ENCODE measurements at regions not wholly inside any gene's neighbourhood (a gene's known extent, or its start where the extent isn't known, plus 50 kb on each side); places are given as distances from the start of the nearest gene placed in this dataset.
"Not testable (repeated sequence)": the region's sequence is repeated elsewhere in the genome, so short reads cannot be mapped to it uniquely, and the experiment has no call there.

DNA sequence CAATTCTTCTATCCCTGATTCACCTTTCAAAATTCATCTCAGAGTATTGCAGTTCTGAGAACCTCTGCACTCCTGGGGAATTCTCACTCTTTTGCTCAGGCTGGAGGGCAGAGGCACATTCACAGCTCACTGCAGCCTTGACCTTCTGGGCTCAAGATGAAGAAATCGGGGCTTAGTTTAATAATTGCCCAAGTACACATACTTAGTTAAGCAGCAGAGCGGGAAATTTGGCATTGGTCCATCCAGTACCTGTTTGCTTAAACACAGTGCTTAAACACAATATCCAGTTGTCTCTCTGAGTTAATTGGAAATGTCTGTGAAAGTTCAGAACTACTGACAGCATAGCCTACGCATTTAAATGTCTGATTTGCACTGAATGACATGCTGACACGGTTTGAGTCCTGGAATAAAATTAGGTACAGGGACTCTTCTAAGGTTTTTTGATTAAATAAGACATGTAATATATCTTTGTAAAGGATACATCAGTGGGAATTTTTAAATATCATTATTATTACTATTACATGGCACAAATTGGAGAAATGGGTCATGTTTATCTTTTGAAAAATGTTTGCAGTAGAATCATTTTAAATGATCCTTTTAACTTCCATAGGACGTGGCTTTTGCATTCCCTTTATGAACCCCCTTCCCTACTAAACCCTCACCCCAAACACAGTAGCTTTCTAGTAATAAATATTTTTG lies 337.4 kb downstream of the SRGAP2C start:
- Mint-ChIP-seq H3K4me3 (no peak overlapping the region), H3K9me3 (no peaks in the 10 kb centered on the region), H3K36me3 (peaks cover 4% of the 10 kb centered on the region), H3K4me1 (ENCODE audit: low read depth) (peaks cover 37% of the 10 kb centered on the region), H3K27ac (no peak overlapping the region), H3K27me3 (no peaks in the 10 kb centered on the region)
- CTCF ChIA-PET = no interaction called here
- POLR2A ChIA-PET = no interaction called here
- intact Hi-C loops (cut with micrococcal nuclease) = no loop called here
- DNase-seq = no peak

DNA sequence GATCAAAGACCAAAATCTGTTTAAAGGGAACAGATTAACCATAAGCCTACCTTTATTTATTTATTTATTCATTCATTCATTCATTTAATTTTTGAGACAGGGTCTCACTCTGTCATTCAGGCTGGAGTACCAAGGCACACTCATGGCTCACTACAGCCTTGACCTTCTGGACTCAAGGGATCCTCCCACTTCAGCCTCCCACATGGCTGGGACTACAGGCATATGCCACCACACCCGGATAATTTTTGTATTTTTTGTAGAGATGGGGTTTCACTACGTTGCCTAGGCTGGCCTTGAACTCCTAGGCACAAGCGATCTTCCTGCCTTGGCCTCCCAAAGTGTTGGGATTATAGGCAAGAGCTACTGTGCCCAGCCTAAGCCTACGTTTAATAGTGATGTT lies 338.3 kb downstream of the SRGAP2C start:
- H3K36me3 Mint-ChIP-seq; POLR2A ChIA-PET; H3K4me3 Mint-ChIP-seq; H3K9me3 Mint-ChIP-seq; DNase-seq; intact Hi-C loops (cut with micrococcal nuclease); CTCF ChIA-PET; H3K27ac Mint-ChIP-seq; H3K27me3 Mint-ChIP-seq: not testable (repeated sequence)
- H3K4me1 Mint-ChIP-seq (ENCODE audit: low read depth) = peaks cover 28% of the 10 kb centered on the region

DNA sequence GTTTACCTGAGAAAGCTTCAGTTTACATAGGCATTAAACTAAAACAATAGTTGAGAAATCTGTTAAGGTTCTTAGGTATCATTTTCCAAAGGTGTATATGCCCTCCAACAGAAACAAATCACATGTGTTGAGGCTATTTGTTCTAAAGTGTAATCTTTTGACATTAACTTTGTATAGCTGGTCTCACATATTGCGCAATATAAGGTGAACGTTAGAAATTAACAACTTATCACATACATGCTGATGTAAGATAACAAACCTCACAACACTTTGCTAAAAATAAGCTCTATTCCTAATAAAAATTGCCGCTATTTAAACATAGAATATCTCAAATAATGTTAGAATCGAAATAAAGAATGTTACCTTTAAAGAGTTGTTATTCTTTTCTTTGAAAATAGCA lies 340.6 kb downstream of the SRGAP2C start:
- intact Hi-C loops (cut with micrococcal nuclease) = no loop called here
- Mint-ChIP-seq H3K36me3 (no peaks in the 10 kb centered on the region), H3K4me3 (no peak overlapping the region), H3K9me3 (no peaks in the 10 kb centered on the region), H3K27me3 (no peaks in the 10 kb centered on the region), H3K4me1 (ENCODE audit: low read depth) (peaks cover 37% of the 10 kb centered on the region), H3K27ac (no peak overlapping the region)
- POLR2A ChIA-PET = no interaction called here
- no peak for DNase-seq
- CTCF ChIA-PET = no interaction called here

DNA sequence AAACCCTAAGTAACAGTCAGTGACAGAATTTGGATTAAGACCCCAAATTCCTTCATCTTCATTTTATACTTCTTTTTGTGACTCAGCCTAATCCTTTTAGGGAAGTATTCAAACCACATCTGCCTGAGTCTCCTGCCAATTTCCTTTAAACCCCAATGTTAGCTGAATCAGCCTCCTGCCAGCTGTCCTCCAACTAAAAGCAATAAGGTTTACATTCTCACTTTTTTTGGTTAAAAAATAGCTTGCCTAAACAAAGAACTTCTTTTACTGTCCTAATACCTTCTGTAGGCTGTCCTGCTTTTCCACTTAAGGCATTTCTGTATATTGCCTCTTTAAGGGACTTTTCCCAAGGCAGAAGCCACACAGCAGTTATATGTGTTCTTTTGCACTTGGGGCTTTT lies 344.2 kb downstream of the SRGAP2C start:
- ChIA-PET POLR2A (interaction anchor here (1.7 kb wide), 1 partner anchor 9 kb away, joined by 5 read pairs; no protein-coding TSS in a partner anchor), CTCF (interaction anchor here (1.2 kb wide), 1 partner anchor 9 kb away, joined by 3 read pairs; no protein-coding TSS in a partner anchor)
- H3K36me3 Mint-ChIP-seq; H3K27me3 Mint-ChIP-seq; H3K9me3 Mint-ChIP-seq; H3K4me3 Mint-ChIP-seq; H3K27ac Mint-ChIP-seq; intact Hi-C loops (cut with micrococcal nuclease); DNase-seq: not testable (repeated sequence)
- H3K4me1 Mint-ChIP-seq (ENCODE audit: low read depth) = peaks cover 30% of the 10 kb centered on the region

DNA sequence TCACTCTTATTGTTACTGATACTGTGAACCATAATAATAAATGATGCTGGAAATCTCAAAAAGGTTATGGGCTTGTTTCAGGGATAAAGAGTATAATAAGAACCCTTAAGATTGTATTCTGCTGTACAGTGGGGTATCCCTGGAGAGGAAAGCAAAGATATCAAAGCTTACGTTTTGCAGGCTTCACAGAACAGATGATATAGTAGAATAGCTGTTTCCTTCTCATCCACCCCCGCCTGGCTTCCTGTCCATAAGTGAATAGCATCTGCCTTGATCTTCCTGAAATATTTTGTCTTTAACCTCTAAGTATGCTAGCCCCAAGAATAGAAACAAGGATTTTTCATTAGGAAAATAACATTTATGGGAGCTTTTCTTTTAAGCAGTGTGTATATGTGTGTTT lies 345.3 kb downstream of the SRGAP2C start:
- intact Hi-C loops (cut with micrococcal nuclease); H3K9me3 Mint-ChIP-seq; H3K4me3 Mint-ChIP-seq; H3K27ac Mint-ChIP-seq; H3K36me3 Mint-ChIP-seq; H3K27me3 Mint-ChIP-seq; DNase-seq: not testable (repeated sequence)
- ChIA-PET CTCF (interaction anchor here (1.2 kb wide), 1 partner anchor 10 kb away, joined by 3 read pairs; no protein-coding TSS in a partner anchor), POLR2A (interaction anchor here (1.7 kb wide), 1 partner anchor 11 kb away, joined by 5 read pairs; no protein-coding TSS in a partner anchor)
- H3K4me1 Mint-ChIP-seq (ENCODE audit: low read depth) = peaks cover 23% of the 10 kb centered on the region

DNA sequence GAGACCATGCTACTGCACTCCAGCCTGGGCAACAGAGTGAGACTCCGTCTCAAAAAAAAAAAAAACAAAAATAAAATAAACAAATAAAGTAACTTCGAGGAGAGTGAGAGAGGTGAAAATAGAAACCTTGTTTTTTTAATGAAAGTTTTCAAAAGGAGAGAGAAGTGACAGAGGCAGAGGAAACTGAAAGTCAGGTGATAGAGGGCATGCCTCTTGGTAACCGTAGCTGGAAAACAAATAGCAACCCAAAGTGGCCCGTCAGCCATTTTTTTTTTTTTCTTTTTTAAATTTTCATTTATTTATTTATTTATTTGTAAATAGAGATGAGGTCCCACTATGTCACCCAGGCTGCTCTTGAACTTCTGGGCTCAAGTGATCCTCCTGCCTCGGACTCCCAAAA lies 347.0 kb downstream of the SRGAP2C start:
- POLR2A ChIA-PET; H3K9me3 Mint-ChIP-seq; H3K36me3 Mint-ChIP-seq; intact Hi-C loops (cut with micrococcal nuclease); H3K27ac Mint-ChIP-seq; H3K27me3 Mint-ChIP-seq; H3K4me3 Mint-ChIP-seq; DNase-seq; CTCF ChIA-PET: not testable (repeated sequence)
- peaks cover 22% of the 10 kb centered on the region for H3K4me1 Mint-ChIP-seq (ENCODE audit: low read depth)

DNA sequence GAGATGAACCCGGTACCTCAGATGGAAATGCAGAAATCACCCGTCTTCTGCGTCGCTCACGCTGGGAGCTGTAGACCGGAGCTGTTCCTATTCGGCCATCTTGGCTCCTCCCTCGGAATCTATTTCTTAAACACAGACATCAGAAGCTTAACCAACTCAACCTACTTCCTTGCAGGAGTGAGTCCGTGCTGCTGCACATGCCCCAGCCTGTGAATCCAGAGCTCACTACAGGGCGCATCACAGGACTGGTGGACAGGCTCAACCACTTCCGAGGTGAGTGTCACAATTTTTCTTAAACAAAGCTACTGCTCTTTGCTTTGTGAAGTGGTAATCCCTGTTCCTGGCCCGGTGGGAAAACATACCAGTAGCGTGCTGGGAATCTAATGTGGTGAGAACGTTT lies 353.4 kb downstream of the SRGAP2C start:
- CTCF ChIA-PET; H3K4me3 Mint-ChIP-seq; DNase-seq; H3K4me1 Mint-ChIP-seq (ENCODE audit: low read depth); POLR2A ChIA-PET; H3K27ac Mint-ChIP-seq; H3K27me3 Mint-ChIP-seq; H3K9me3 Mint-ChIP-seq; H3K36me3 Mint-ChIP-seq; intact Hi-C loops (cut with micrococcal nuclease): not testable (repeated sequence)

DNA sequence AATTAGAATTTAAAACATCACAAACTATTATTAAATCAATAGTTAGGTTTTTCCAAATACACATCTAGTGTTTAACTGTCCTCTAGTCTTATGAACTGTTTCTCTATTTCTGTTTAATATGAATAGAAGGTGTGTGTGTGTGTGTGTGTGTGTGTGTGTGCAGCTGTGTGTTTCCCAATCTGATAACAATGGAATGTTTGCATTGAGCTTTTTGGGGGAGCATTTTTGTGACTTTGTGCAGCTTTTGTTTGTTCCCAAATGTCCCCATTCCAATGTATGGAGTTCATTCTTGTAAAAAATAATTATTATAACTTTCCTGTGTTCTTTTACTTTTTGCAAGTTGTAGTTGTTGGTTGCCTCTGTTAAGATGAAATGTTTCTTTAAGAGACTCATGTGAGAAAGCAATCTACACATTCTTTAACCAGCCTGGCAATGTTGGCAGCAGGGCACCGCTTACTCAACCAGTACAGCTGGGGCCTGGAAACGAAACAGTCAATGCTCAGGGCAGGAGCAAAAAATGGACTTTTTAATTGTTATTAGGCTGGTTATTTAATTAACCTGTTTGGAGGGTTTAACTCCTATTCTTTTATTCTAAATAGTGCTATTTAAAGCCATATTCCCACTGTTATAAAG lies 354.3 kb downstream of the SRGAP2C start:
- ChIA-PET POLR2A (no interaction called here), CTCF (no interaction called here)
- no peak overlapping the region for H3K4me3 Mint-ChIP-seq
- H3K27ac Mint-ChIP-seq = no peak overlapping the region
- H3K4me1 Mint-ChIP-seq (ENCODE audit: low read depth) = no peaks in the 10 kb centered on the region
- H3K27me3 Mint-ChIP-seq = no peaks in the 10 kb centered on the region
- intact Hi-C loops (cut with micrococcal nuclease) = no loop called here
- H3K9me3 Mint-ChIP-seq = no peaks in the 10 kb centered on the region
- H3K36me3 Mint-ChIP-seq = no peaks in the 10 kb centered on the region
- no peak for DNase-seq

DNA sequence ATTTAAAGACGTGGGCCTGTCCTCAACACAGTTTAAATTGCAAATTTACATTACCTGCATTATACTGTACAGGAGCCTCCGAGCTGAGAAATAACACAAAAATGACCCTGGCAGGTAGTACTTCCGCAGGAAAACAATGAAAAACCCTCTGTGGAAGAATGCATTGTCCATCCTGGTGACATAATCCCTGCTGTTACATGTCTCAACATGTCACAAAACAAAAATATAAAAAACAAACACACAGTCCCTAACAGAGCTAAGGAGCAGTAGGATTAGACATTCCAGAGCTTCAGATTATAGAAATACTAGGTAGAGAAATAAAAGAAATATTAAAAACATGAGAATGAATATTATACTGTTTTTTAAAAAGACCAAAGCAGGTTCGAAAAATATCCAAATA lies 359.2 kb downstream of the SRGAP2C start:
- CTCF ChIA-PET = not testable (repeated sequence)

DNA sequence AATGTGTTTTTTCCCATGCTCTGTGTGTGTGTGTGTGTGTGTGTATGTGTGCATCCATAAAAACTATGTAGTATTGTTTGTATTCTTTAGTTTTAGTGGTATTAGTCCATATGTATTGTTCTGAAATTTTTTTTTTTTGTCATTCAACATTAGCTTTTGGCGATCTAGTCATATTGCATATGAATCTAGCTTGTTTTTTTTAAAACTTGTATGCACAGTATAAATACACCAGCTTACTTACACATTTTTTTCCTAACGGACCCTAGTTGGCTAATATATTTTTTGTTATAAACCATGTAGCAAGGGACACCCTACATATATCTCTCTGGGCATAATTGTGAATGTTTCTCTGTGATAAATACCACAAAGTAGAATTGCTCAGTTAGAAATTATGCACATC lies 359.7 kb downstream of the SRGAP2C start:
- no peak for DNase-seq
- Mint-ChIP-seq H3K4me3 (no peak overlapping the region), H3K36me3 (peaks cover 2% of the 10 kb centered on the region), H3K27me3 (no peaks in the 10 kb centered on the region), H3K4me1 (ENCODE audit: low read depth) (peaks cover 4% of the 10 kb centered on the region), H3K27ac (no peak overlapping the region), H3K9me3 (no peaks in the 10 kb centered on the region)
- POLR2A ChIA-PET = no interaction called here
- intact Hi-C loops (cut with micrococcal nuclease) = no loop called here
- CTCF ChIA-PET = no interaction called here

More for the DNA sequence above, 359.2 kb downstream of the SRGAP2C start:
- POLR2A ChIA-PET; H3K36me3 Mint-ChIP-seq; H3K27me3 Mint-ChIP-seq; H3K4me1 Mint-ChIP-seq (ENCODE audit: low read depth); H3K9me3 Mint-ChIP-seq; H3K27ac Mint-ChIP-seq; intact Hi-C loops (cut with micrococcal nuclease); DNase-seq; H3K4me3 Mint-ChIP-seq: not testable (repeated sequence)

DNA sequence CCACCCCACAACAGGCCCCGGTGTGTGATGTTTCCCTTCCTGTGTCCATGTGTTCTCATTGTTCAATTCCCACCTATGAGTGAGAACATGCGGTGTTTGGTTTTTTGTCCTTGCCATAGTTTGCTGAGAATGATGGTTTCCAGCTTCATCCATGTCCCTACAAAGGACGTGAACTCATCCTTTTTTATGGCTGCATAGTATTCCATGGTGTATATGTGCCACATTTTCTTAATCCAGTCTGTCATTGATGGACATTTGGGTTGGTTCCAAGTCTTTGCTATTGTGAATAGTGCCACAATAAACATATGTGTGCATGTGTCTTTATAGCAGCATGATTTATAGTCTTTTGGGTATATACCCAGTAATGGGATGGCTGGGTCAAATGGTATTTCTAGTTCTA lies 361.1 kb downstream of the SRGAP2C start:
- POLR2A ChIA-PET, CTCF ChIA-PET: not testable (repeated sequence)

DNA sequence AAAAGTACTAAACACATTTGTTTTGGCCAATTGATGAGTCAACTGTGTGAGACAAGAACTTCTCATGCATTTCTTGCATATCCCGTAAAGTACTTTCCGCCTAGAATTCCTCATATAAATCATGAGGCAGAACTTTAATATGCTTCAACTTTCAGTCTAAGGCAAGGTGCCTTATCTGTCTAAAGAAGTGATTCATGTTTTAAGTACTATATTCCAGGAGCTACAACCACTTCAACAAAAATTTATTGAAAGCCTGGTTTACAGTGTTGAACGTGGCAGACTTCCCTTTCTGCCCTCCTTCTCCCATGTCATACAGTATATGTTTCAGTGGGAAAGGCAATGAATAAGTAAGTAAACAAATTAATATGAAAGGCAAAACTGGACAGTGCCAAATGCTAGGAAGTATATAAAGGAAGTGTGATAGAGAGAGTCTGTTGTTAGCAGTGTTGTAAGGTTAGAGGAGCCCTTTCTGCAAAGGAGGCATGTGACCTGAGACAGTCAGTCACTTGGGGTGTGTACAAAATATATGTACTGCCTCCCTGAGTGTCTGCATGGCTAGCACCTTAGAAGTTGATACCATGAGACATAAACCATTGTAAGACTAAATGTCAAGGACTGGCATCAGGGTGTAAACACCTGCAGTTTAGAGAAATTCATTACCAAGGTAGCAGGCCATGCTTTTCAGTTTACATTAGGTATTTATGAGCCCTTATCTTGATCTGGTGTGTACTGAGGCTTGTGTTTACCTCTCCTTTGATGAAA lies 362.2 kb downstream of the SRGAP2C start:
- CTCF ChIA-PET = no interaction called here
- Mint-ChIP-seq H3K36me3 (peaks cover 2% of the 10 kb centered on the region), H3K9me3 (no peaks in the 10 kb centered on the region), H3K4me3 (no peak overlapping the region), H3K27ac (no peak overlapping the region), H3K4me1 (ENCODE audit: low read depth) (peaks cover 19% of the 10 kb centered on the region), H3K27me3 (no peaks in the 10 kb centered on the region)
- POLR2A ChIA-PET = no interaction called here
- intact Hi-C loops (cut with micrococcal nuclease) = no loop called here
- DNase-seq = no peak

More for the DNA sequence above, 361.1 kb downstream of the SRGAP2C start:
- H3K9me3 Mint-ChIP-seq; H3K27me3 Mint-ChIP-seq; H3K36me3 Mint-ChIP-seq; H3K27ac Mint-ChIP-seq; DNase-seq; H3K4me3 Mint-ChIP-seq; intact Hi-C loops (cut with micrococcal nuclease): not testable (repeated sequence)
- peaks cover 12% of the 10 kb centered on the region for H3K4me1 Mint-ChIP-seq (ENCODE audit: low read depth)
